ENCODE measurements at regions not wholly inside any gene's neighbourhood (a gene's known extent, or its start where the extent isn't known, plus 50 kb on each side); places are given as distances from the start of the nearest gene placed in this dataset.
"Not testable (repeated sequence)": the region's sequence is repeated elsewhere in the genome, so short reads cannot be mapped to it uniquely, and the experiment has no call there.

DNA sequence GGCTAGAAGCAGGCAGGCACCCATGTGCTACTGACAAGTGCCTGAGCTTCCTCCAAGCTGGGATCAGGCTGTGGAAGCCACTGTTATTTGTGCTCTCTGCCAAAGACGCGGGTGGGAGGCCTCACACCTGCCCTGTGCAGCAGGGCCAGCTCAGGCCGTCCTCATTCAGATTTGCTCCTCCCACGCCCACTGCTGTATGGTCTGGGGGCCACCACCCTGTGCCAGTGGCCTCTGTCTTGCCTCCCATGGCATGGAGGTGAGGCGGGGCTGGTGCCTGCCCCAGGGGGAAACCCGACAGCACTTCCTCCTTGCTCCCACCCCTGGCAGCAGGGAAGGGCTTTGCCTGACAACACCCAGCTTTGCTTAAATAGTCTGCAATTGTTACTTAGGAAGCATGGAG lies 356.5 kb upstream of the CDH8 start:
- no peak for DNase-seq

GRCh38 chr16:62391940-62392339 lies 355.7 kb upstream of the CDH8 start:
- DNase-seq = no peak

DNA sequence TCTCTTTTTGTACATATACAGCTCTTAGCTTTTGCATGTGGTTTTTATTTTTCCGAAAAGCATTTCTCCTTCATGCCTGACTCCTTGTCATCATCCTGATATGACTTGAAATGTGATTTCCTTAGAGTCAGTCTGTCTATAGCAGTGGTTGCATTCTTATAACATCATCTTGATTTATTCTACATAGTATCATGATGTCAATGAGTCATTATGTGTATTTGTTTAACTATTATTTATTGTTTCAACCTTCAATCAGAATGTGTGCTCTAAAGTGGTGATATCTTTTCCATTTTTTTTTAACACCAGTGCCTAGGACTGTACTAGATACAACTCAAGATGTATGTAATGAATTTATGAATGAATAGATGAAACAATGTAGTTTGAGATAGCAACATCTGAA lies 354.9 kb upstream of the CDH8 start:
- DNase-seq = no peak

DNA sequence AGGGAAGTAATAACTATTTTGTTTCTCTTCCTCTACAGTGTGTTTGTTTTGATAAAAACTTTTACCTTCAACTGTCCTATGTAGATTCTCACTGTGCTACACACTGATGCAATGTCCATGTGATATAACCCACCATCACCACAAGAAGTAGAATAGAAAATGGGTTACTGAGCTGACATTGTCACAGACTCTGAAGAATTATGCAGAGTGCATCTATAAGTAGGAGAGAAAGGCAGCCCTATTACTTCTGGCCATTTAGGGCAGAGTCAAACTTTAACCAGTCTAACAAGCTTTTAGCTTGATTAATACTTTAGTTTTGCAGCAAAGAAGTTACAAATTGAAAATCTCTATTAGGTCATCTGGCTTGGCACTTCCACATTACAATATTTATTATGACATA lies 354.0 kb upstream of the CDH8 start:
- no peak for DNase-seq

GRCh38 chr16:62386411-62386810 lies 350.2 kb upstream of the CDH8 start:
- no peak for DNase-seq

DNA sequence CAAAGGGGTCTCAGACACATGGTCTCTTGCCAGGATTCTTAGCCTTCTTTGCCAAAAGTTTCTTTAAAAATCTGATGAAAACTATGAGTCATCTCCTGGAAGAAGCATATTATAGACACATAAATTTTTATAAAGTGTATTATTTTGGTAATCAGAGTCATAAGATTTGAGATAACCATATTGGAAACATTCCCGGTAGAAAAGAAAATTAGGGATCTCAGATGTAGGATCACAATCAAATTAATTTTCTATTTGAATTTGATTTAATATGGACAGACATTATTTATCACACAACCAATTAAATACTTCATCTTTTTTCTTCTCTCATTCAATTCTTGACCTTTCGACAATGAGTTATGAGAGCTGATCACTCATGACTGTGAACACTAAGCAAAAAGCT lies 347.7 kb upstream of the CDH8 start:
- no peak for DNase-seq

GRCh38 chr16:62370445-62370844 lies 334.2 kb upstream of the CDH8 start:
- no peak for DNase-seq

DNA sequence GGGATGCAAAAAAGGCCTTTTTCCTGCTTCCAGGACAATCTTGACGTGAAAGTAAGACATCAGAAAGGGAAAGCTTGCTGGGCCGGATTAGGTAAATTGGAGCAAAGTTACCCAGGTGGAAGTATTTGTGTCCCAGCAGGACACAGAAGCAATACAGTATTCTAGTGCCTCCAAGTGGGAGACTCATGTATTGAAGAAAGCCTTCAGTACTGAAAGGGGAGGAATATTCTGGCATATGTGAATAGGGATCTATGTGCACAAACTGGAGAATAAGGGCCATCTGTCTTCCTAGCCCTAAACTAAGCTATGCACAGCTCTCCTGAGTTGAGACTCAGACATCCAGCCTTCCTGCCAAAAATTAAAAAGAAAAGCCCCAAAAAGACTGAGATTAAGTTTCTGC lies 327.3 kb upstream of the CDH8 start:
- no peak for DNase-seq

- no peak for DNase-seq
Observed at GRCh38 chr16:62353355-62353754, 317.1 kb upstream of the CDH8 start.

DNA sequence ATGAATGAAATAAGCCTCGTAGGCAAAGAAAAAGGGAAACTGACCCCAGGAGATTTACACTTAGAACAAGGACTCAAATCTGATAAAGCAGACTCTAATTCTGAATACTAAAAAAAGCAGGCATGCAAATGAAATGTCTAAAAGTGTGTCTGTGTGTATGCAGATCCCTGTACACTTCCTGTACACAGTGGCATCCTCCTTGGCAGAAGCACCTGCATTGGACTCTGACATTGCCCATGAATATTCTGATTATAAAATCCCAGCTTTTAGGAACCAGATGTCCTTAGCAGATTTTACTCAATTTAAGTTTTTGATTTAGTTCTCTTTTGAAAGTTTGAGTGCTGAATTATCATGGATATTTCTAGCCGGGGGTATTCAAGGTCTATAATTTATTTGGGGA lies 306.0 kb upstream of the CDH8 start:
- no peak for DNase-seq

GRCh38 chr16:62335356-62335755 lies 299.1 kb upstream of the CDH8 start:
- DNase-seq = no peak

DNA sequence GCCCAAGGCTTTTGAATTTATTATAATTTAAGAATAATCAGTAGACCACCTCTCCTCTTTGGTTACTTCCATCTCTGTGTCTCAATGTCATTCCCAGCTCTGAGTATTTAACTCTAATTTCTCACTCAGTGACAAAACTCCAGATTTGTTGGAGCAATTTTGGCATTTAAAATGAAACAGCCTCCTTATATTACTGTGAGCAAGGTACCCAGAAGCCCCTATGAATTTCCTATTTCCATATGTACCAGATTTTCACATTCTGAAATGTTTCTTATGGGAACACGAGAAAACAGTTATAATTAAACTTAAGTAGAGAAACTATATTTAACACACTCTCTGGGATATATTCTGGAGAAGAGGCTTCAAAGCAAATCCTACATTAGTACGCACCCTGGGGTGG lies 285.4 kb upstream of the CDH8 start:
- DNase-seq = no peak

GRCh38 chr16:62298600-62298999 lies 262.4 kb upstream of the CDH8 start:
- no peak for DNase-seq

DNA sequence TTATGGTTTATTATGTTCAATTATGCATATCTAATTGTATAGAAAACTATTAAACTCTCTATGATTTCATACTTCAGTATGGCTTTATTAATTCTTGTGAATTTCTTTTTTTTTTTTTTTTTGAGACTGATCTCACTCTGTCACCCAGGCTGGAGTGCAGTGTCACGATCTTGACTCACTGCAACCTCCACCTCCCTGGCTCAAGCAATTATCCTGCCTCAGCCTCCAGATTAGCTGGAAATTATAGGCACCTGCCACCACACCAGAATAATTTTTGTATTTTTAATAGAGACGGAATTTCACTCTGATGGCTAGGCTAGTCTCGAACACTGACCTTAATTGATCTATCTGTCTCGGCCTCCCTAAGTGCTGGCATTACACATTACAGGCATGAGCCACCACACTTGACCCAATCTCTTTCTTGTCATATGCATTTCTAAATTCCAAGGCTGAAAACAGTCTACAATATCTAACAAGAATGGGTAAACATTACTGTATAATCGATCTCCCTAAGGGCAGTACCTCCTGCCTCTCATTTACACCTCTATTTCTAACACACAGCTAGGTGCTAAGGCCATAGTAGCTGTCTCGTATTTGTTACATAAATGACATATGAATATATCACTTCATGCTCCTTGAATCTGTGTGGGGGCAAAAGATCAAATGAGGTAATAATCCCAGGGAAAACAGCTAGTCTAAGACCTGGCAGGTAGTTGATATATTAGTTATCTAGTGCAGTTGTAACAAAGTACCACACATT lies 258.2 kb upstream of the CDH8 start:
- DNase-seq = no peak

DNA sequence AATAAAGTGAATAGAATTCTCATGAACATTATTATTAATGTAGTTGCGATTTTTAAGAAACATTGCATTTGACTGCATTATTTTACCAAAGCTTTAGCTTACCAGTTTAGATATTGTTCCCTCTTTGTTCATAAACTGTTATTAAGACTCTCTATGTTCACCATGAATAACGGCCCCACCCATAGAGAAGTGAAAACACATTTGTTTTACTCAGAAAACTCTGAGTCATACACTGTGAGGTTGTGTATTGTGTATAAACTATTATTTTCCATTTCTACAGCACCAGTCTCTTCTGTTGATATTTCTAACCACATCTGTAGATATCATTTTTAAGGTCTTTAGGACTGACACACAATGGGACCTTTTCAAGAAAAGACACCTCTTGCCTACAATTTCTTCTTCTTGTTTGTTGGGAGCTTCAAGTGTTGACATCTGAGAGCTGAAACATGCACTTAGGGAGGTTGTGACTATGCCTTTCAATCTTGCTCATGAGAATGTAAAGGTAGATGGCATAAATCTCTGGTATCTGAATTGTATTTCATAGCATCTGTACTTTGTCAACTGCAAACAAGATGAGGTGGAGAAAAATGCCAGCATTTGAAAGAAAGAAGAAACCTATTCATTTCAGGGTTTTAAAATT lies 252.9 kb upstream of the CDH8 start:
- DNase-seq = no peak

GRCh38 chr16:62280506-62280905 lies 244.3 kb upstream of the CDH8 start:
- DNase-seq = no peak

DNA sequence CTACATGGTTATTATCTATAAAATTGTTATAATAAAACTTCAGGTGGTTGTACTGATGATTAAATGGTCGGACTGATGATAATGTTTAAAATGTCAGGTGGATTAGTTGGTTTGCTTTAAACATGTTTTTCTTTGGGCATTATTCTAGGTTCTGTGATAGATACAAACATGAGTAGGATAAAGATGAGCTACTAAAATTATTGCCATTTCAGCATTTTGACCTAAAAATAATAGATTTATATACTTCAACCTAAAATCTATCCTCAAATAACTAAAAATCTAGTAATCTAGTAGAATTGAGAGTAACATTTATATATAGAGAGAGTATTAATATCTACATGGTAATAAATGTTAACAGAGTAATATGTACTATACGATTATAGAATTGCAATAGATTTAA lies 241.7 kb upstream of the CDH8 start:
- DNase-seq = no peak

- no peak for DNase-seq
Observed at GRCh38 chr16:62276637-62277036, 240.4 kb upstream of the CDH8 start.

DNA sequence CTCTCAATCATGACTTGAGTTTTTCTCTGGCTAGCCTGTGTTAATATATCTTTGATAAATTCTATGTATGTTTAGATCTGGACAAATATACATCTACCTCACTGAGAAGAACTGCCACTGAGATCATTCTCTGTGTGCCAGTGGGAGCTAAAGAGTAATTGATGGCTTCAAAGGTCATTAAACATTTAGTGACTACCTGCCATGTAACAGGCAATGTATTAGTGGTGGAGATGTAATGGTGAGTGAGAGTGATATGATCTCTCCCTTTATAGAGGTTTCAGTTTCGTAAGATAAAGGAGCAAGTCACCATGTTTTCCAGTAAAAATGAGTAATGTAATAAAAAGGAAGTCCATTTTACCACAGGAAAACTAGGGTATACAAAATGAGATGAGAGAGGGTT lies 235.8 kb upstream of the CDH8 start:
- no peak for DNase-seq

DNA sequence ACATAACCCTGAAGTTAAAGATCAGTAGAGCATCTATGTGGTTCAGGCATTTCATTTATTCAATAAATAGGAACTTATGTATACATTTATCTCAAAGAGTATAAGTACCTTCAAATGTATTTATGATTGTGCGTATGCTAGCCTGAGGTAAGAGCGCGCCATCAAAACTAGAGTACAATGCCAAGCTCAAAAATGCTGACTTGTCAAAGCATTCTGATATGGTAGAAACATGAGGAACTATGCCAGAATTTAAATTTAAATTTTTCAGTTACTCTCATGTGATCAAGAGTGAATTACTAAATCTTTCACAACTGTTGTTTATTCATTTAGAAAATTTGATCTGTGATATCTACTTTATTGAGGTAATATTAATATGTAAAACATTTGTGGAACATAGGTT lies 225.5 kb upstream of the CDH8 start:
- no peak for DNase-seq

GRCh38 chr16:62258931-62259435 lies 222.7 kb upstream of the CDH8 start:
- DNase-seq = not testable (repeated sequence)

GRCh38 chr16:62256406-62256805 lies 220.2 kb upstream of the CDH8 start:
- no peak for DNase-seq

DNA sequence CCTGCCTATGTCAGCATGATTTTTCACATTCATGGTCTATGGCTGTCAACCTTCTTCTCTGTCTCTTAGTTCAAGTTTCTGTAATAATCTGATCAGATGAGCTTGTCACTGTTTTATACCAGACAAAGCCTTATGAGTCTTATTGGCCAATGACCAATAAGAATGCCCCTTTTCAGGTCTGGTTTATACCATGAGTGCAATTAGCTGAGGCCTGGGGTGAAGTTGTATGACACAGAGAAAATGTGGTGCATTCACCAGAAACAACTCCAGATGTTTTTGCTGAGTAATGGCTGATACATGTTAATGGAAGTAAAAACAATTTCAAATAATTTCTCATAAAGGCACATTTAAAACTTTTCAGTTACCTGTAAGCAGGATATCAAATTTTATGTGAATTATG lies 218.6 kb upstream of the CDH8 start:
- no peak for DNase-seq

DNA sequence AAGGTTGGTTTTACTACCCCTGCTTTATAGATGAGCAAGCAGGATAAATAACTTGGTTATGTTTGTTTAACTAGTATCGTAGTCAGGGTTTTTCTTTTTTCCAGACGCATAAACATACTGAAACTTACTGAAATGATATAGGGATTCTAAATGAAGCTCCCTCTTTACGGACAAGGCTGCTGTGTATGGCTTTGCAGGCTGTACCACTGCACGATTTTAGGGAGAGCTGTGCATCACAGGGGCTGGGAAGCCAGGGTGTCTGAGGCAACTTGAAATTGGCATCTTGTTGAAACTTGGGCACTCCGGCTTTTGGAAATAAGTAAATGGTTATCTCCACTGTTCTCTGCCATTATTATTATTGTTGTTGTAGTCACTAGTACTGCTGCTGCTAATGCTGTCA lies 218.1 kb upstream of the CDH8 start:
- no peak for DNase-seq

GRCh38 chr16:62253966-62254365 lies 217.7 kb upstream of the CDH8 start:
- no peak for DNase-seq
